ENCODE measurements at regions not wholly inside any gene's neighbourhood (a gene's known extent, or its start where the extent isn't known, plus 50 kb on each side); places are given as distances from the start of the nearest gene placed in this dataset.

GRCh38 chr4:13865871-13866669 is 238.5 kb upstream of the BOD1L1 start:
- Histone ChIP-seq H3K27ac (no peak overlapping the region), H3K4me3 (ENCODE audit: low read depth, low read length) (no peak overlapping the region), H3K36me3 (no peaks in the 10 kb centered on the region), H3K9me3 (ENCODE audit: severe bottlenecking) (no peaks in the 10 kb centered on the region), H3K27me3 (ENCODE audit: insufficient read depth, low read depth, severe bottlenecking) (no peaks in the 10 kb centered on the region)
- TF ChIP-seq CTCF (IDR thresholded peaks at IDR 0.05; ENCODE audit: low read depth, low read length), result no peak
- DNase-seq, result no peak

GRCh38 chr4:13866881-13867280 is 239.4 kb upstream of the BOD1L1 start:
- no peaks in the 10 kb centered on the region for H3K9me3 ChIP-seq (ENCODE audit: severe bottlenecking)
- no peaks in the 10 kb centered on the region for H3K36me3 ChIP-seq
- no peak for DNase-seq
- TF ChIP-seq CTCF (IDR thresholded peaks at IDR 0.05; ENCODE audit: low read depth, low read length), result no peak
- no peak overlapping the region for H3K4me3 ChIP-seq (ENCODE audit: low read depth, low read length)
- no peaks in the 10 kb centered on the region for H3K27me3 ChIP-seq (ENCODE audit: insufficient read depth, low read depth, severe bottlenecking)
- H3K27ac ChIP-seq, result no peak overlapping the region

DNA sequence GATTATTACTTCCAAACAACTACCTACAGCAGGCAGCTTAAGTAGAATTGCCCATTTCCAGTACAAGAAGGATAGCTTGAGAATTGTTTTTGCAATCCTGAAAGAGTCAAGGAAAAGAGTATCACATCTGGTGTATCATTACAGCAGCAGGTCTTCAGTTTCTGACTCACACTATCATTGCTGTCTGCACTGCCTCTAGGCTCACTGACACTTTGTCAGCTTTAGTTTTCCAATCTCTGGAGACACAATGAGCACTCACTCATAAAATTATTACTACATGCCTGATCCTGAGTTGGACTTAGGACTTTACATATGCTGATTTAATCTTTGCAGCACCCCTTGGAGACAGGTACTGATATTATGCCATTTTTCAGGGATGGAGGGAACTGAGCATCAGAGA is 244.6 kb upstream of the BOD1L1 start:
- DNase-seq, result no peak
- Histone ChIP-seq H3K27me3 (ENCODE audit: insufficient read depth, low read depth, severe bottlenecking) (peaks cover 7% of the 10 kb centered on the region), H3K4me3 (ENCODE audit: low read depth, low read length) (no peak overlapping the region), H3K27ac (no peak overlapping the region), H3K36me3 (no peaks in the 10 kb centered on the region), H3K9me3 (ENCODE audit: severe bottlenecking) (no peaks in the 10 kb centered on the region)
- TF ChIP-seq CTCF (IDR thresholded peaks at IDR 0.05; ENCODE audit: low read depth, low read length), result no peak

- H3K27ac ChIP-seq, result no peak overlapping the region
- TF ChIP-seq CTCF (IDR thresholded peaks at IDR 0.05; ENCODE audit: low read depth, low read length), result no peak
- no peak for DNase-seq
- no peak overlapping the region for H3K4me3 ChIP-seq (ENCODE audit: low read depth, low read length)
- no peaks in the 10 kb centered on the region for H3K36me3 ChIP-seq
- peaks cover 7% of the 10 kb centered on the region for H3K27me3 ChIP-seq (ENCODE audit: insufficient read depth, low read depth, severe bottlenecking)
- no peaks in the 10 kb centered on the region for H3K9me3 ChIP-seq (ENCODE audit: severe bottlenecking)
These were observed 245.4 kb upstream of the BOD1L1 start for GRCh38 chr4:13872955-13873354.

- Histone ChIP-seq H3K27me3 (ENCODE audit: insufficient read depth, low read depth, severe bottlenecking) (peaks cover 7% of the 10 kb centered on the region), H3K36me3 (no peaks in the 10 kb centered on the region), H3K4me3 (ENCODE audit: low read depth, low read length) (no peak overlapping the region), H3K27ac (no peak overlapping the region), H3K9me3 (ENCODE audit: severe bottlenecking) (no peaks in the 10 kb centered on the region)
- no peak for DNase-seq
- TF ChIP-seq CTCF (IDR thresholded peaks at IDR 0.05; ENCODE audit: low read depth, low read length), result no peak
These were observed 247.7 kb upstream of the BOD1L1 start for GRCh38 chr4:13875181-13875580.

GRCh38 chr4:13876131-13876530 is 248.6 kb upstream of the BOD1L1 start:
- Histone ChIP-seq H3K9me3 (ENCODE audit: severe bottlenecking) (no peaks in the 10 kb centered on the region), H3K27ac (no peak overlapping the region), H3K27me3 (ENCODE audit: insufficient read depth, low read depth, severe bottlenecking) (peaks cover 7% of the 10 kb centered on the region), H3K36me3 (no peaks in the 10 kb centered on the region), H3K4me3 (ENCODE audit: low read depth, low read length) (no peak overlapping the region)
- no peak for TF ChIP-seq CTCF (IDR thresholded peaks at IDR 0.05; ENCODE audit: low read depth, low read length)
- no peak for DNase-seq
